D721Med (cell line): ENCODE measurements at regions not wholly inside any gene's neighbourhood (a gene's known extent, or its start where the extent isn't known, plus 50 kb on each side); places are given as distances from the start of the nearest gene placed in this dataset.
"Not testable (repeated sequence)": the region's sequence is repeated elsewhere in the genome, so short reads cannot be mapped to it uniquely, and the experiment has no call there.

Experiments used
- DNase-seq: peaks from one replicate; pipeline ENCODE4 v3.0.0; 2011; ENCODE audit warnings: low spot score; ENCODE audit not compliant: insufficient read length
- FAIRE-seq: peaks from 2 replicates; lab custom pipeline; 2011; peaks lifted over from hg19 to GRCh38; lab: Jason Lieb, UNC
- TF ChIP-seq, protein P1 (sequence below): IDR thresholded peaks from 2 replicates; pipeline ENCODE4 v1.5.1; 2012; ENCODE audit warnings: mild to moderate bottlenecking, control low read depth; ENCODE audit not compliant: insufficient read depth; ENCODE audit errors: missing control alignments

DNA sequence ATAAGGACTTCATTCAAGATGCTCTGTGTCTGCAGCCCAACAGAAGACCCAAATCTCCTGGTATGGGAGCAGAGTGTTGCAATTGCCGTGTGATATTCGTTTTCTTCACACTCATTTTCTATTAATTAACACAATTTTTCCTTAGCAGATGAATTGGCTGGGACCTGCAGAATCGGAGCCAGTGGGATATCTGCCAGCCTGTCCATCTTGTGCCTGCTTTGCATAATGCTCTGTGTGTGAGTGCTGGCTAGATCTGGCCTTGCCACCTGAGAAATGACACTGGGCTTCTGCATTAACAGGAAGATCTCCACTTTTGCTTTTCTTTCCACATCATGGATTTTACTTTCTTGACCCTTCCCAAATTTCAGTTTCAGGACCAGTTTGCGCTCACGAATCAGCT, 70.4 kb upstream of the GPR158 start:
- DNase-seq = no peak
- no peak for FAIRE-seq
- TF ChIP-seq, protein P1, sequence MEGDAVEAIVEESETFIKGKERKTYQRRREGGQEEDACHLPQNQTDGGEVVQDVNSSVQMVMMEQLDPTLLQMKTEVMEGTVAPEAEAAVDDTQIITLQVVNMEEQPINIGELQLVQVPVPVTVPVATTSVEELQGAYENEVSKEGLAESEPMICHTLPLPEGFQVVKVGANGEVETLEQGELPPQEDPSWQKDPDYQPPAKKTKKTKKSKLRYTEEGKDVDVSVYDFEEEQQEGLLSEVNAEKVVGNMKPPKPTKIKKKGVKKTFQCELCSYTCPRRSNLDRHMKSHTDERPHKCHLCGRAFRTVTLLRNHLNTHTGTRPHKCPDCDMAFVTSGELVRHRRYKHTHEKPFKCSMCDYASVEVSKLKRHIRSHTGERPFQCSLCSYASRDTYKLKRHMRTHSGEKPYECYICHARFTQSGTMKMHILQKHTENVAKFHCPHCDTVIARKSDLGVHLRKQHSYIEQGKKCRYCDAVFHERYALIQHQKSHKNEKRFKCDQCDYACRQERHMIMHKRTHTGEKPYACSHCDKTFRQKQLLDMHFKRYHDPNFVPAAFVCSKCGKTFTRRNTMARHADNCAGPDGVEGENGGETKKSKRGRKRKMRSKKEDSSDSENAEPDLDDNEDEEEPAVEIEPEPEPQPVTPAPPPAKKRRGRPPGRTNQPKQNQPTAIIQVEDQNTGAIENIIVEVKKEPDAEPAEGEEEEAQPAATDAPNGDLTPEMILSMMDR = no peak

DNA sequence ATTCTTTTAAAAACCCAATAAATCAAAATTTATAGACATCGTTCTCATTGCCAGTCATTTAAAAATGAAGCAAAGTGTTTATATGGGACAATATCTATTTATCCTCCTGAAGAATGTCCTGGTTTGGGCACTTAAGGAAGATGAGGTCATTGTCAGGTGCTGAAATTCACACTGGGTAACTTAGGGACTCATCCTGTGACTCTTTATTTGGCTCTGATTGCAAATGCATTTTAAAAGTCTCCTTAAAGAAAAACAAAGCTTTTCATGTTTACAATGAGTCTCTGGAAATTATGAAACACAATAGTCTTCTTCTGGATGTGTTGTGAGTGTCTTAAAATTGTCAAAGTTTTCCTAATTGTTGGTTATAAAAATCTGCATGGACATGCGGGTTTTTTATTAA, 69.5 kb upstream of the GPR158 start:
- no peak for DNase-seq
- no peak for FAIRE-seq
- TF ChIP-seq, protein P1 = no peak

DNA sequence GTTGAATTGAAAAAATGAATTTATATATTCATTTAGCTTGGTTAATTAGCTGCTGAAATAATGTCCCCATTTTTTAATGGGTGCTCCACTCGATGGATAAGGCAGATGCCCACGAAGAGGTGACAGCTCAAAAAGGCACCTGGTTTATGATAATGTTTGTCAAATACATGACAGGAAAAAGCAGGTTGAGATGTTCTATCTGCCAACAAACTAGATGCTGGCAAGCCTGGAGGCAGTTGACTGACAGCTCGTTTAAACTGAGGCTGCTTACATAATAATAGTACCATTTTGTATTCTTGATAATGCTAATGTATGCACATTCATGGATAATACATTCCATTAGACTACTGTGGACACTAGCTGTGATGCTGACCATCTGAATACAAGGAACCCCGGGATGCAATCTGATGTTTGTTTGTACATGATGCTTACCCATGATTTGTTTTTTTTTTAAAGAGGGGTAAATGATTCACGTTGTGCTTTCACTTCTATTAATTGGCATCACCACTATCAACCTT, 69.0 kb upstream of the GPR158 start:
- FAIRE-seq = no peak
- TF ChIP-seq, protein P1 = no peak
- DNase-seq = no peak

DNA sequence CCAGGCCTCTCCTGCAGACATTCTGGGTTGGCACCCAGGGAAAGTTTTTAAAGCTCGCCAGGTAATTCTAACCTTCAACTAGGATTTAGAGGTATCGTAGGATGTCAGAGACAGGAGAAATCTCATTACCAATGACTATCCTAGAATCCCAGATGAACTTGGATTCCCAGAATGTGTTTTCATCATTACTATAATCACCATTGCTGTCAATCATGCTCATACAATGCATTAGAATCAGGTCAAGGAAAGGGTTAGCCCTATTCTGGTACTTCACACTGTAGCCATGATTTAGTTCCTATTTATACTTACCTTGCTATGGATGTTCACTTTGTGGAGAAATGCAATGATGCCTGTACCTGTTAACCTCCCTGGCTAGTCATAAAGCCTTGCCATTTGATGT, 67.0 kb upstream of the GPR158 start:
- TF ChIP-seq, protein P1 = no peak
- FAIRE-seq (no peak), DNase-seq (no peak)

DNA sequence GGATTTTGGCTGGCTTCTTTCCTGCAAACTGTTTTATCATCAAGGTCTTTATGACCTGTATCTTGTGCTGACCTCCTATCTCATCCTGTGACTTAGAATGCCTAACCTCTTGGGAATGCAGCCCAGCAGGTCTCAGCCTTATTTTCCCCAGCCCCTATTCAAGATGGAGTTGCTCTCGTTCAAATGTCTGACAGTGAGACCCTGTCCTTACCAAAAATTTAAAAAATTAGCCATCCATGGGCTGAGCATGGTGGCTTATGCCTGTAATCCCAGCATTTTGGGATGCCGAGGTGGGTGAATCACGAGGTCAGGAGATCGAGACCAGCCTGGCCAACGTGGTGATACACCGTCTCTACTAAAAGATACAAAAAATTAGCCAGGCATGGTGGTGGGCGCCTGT, 64.9 kb upstream of the GPR158 start:
- DNase-seq, FAIRE-seq: not testable (repeated sequence)

DNA sequence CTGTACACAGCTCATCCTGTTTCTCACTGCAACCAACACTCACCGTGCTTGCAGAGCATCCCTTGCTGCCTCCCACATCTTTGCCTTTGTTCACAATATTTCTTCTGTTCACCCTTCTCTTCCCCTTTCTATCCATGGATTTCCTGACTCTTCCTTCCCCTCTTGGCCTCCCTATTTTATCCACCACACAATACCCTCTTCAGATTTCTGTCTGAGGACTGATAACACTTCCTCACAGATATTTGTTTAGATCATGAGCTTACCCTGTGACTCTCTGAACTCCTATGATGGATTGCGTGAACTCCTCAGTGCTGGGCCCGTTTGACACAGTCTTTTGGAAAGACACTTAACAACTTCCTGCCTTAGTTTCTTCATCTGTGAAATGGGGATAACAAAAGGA, 62.8 kb upstream of the GPR158 start:
- DNase-seq = no peak
- no peak for FAIRE-seq
- TF ChIP-seq, protein P1 = no peak

DNA sequence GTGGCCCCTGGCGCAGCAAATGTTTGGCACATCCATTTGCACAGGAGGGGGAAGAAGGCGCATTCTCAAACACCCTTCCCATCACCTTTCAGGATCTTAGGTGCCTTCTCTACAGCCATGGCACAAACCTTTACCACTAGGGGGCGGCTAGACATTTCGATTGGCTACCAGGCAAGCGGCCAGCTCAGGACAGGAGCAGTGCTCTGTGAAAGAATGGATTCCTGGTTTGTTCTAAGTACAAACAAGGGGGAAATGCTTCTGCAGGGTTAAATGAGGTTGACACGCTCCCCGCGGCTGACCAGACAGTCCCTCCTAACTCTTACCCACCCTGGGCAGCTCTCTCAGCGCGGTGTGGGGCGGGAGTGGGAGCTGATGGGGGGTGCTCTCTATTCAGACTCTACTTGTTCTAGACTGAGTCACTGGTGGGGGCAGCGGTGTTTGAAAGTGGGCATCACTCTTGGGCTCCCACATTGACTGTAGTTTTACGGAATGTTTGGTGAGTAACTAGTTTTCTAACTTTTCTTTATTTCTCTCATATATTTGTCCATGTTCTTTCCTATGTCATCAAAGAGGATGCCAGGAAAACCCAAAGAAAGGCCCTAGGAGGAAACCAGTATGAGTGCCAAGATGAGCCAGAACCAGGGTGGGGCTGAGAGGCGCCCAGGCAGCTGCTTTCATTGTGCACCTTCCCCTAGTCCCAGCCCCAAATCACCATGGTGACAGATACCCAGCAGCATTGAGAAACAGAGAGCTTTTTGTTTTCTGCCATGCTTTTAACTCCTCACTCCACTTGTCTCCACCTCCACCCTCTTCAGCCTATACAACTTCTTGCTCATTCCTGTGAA, 61.4 kb upstream of the GPR158 start:
- no peak for DNase-seq
- TF ChIP-seq, protein P1 = peak; percentile 91
- no peak for FAIRE-seq
